HUES64 (cell line): ENCODE measurements at regions not wholly inside any gene's neighbourhood (a gene's known extent, or its start where the extent isn't known, plus 50 kb on each side); places are given as distances from the start of the nearest gene placed in this dataset.

Experiments used
- H3K27ac ChIP-seq: 2 replicates; pipeline ENCODE4 v1.7.0; 2013; ENCODE audit warnings: low read depth, low read length, inconsistent platforms
- H3K27me3 ChIP-seq: 2 replicates; pipeline ENCODE4 v1.6.1; 2013; ENCODE audit warnings: mild to moderate bottlenecking, low read length; ENCODE audit not compliant: insufficient read depth
- H3K36me3 ChIP-seq: 2 replicates; pipeline ENCODE4 v1.6.1; 2013; ENCODE audit warnings: mild to moderate bottlenecking, low read length; ENCODE audit not compliant: insufficient read depth
- H3K4me1 ChIP-seq: 2 replicates; pipeline ENCODE4 v1.6.1; 2013; ENCODE audit warnings: mild to moderate bottlenecking, low read length, moderate library complexity; ENCODE audit not compliant: insufficient read depth
- H3K4me3 ChIP-seq: 2 replicates; pipeline ENCODE4 v1.5.1; 2013; ENCODE audit warnings: mild to moderate bottlenecking, low read length, moderate library complexity
- H3K9ac ChIP-seq: 2 replicates; pipeline ENCODE4 v1.6.1; 2013; ENCODE audit warnings: mild to moderate bottlenecking, low read depth, low read length
- H3K9me3 ChIP-seq: 2 replicates; pipeline ENCODE4 v1.6.1; 2013; ENCODE audit warnings: low read depth, low read length; ENCODE audit not compliant: insufficient read depth
- WGBS: fragments of 150-250, 120-280 bp; methylation state at CpG from one replicate; pipeline ENCODE4 v1.1.7; 2013; ENCODE audit warnings: missing lambda C conversion rate; 5-methylcytosine and 5-hydroxymethylcytosine counted together

DNA sequence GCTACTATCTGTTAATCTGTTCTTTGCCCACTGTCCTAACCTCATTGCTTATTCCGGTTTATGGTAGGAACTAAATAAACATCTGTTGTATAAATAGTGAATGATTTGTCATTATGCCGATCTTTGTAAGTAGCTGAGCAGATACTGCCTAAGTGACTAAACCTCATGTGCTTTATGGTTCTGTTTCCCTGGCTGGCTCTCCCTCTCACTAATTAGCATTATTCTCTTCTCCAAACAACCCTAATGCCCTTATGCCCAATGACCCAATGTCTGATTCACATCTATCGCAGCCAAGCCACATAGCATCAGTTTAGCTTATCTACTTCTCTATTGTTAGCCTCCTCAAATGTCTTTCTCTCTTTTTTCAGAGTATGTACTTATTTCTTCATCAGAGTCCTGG, 462.3 kb upstream of the POT1 start:
- no peak overlapping the region for H3K4me3 ChIP-seq
- no peaks in the 10 kb centered on the region for H3K27me3 ChIP-seq
- 98% methylated on average over 3 of the region's 3 CpGs for WGBS
- H3K27ac ChIP-seq = no peak overlapping the region
- H3K9me3 ChIP-seq = no peaks in the 10 kb centered on the region
- no peaks in the 10 kb centered on the region for H3K4me1 ChIP-seq
- H3K36me3 ChIP-seq = no peaks in the 10 kb centered on the region
- H3K9ac ChIP-seq = no peak overlapping the region

DNA sequence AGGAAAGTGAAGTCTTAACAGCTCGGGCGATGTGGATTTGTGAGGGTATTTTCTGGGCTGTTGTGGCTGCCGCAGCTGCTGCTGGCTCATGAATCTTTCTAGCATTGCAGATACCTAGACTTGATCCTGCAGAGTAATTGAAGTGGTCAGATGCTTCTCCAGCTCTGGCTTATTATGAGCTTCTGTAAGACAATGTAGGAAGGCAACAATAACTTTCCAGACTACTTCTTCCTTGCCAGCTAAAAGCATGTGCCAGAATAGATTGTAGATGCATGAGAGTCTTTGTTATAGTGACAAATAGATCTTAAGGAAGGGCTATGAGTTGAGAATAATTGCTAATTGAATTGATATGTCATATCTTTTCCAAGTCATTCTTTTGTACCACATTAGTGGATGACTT, 461.4 kb upstream of the POT1 start:
- H3K27ac ChIP-seq = no peak overlapping the region
- WGBS = 60% methylated on average over 3 of the region's 3 CpGs

DNA sequence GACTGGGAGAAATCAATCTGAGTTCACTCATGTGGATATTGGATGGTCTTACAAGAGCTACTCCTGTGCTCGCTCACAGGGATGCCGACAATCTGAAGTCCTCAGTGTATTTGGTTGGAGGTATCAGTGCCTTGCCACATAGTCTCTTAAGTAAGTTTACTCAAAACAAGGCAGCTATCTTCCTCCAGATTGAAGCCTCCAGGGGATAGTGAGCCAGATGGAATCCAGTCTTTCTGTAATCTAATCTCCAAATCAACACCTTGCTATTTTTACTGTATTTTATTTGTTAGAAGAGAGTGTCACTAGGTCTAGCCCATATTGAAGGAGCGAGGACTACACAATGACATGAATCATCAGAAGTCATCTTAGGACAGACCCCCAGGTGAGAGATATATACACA, 456.6 kb upstream of the POT1 start:
- H3K27me3 ChIP-seq = no peaks in the 10 kb centered on the region
- no peaks in the 10 kb centered on the region for H3K9me3 ChIP-seq
- no peak overlapping the region for H3K9ac ChIP-seq
- no peaks in the 10 kb centered on the region for H3K36me3 ChIP-seq
- H3K4me3 ChIP-seq = no peak overlapping the region
- 48% methylated on average over 2 of the region's 3 CpGs for WGBS
- H3K4me1 ChIP-seq = no peaks in the 10 kb centered on the region
- H3K27ac ChIP-seq = no peak overlapping the region

More for the DNA sequence above, 461.4 kb upstream of the POT1 start:
- H3K27me3 ChIP-seq = no peaks in the 10 kb centered on the region
- no peaks in the 10 kb centered on the region for H3K4me1 ChIP-seq
- no peaks in the 10 kb centered on the region for H3K9me3 ChIP-seq
- H3K9ac ChIP-seq = no peak overlapping the region
- H3K4me3 ChIP-seq = no peak overlapping the region
- no peaks in the 10 kb centered on the region for H3K36me3 ChIP-seq

DNA sequence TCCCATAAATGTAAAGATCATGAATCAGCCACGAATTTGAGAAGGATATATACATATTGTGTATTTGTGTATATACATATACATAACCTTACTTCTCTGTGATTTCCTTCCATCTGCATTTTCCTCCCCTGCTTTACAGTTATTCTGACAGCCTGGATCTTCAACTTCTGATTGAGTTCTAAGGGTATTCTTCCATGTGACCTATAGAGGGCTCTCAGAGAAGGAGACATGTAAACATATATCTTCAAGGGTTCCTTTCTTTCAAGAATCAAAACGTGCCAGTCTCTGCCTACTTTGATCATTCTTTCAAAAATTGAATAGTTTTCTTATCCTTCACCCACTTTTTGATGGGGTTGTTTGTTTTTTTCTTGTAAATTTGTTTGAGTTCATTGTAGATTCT, 453.7 kb upstream of the POT1 start:
- H3K27me3 ChIP-seq = no peaks in the 10 kb centered on the region
- no peaks in the 10 kb centered on the region for H3K9me3 ChIP-seq
- no peaks in the 10 kb centered on the region for H3K4me1 ChIP-seq
- no peak overlapping the region for H3K4me3 ChIP-seq
- H3K9ac ChIP-seq = no peak overlapping the region
- H3K27ac ChIP-seq = no peak overlapping the region
- 13% methylated on average over 1 of the region's 2 CpGs for WGBS
- no peaks in the 10 kb centered on the region for H3K36me3 ChIP-seq

DNA sequence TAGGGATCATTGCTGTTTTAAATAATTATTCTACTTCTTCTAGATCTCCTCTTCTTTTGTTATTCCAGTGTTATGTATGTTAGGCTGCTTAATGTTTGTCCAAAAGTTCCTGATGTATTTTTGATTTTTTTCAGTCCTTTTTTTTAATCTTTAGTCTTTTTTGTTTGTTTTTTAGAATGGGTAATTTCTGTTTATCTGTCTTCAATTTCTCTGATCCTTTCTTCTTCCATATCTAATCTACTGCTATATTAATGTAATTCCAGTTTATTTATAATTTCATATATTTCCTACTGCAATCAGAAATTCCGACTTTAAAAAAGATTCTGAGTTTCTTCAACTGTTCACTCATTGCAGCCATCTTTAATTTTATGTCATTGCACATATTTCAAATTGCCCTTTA, 452.8 kb upstream of the POT1 start:
- H3K27ac ChIP-seq = no peak overlapping the region
- H3K9me3 ChIP-seq = no peaks in the 10 kb centered on the region
- no peaks in the 10 kb centered on the region for H3K27me3 ChIP-seq
- H3K36me3 ChIP-seq = no peaks in the 10 kb centered on the region
- 95% methylated on average over 1 of the region's 1 CpG for WGBS
- no peak overlapping the region for H3K9ac ChIP-seq
- H3K4me1 ChIP-seq = no peaks in the 10 kb centered on the region
- no peak overlapping the region for H3K4me3 ChIP-seq

DNA sequence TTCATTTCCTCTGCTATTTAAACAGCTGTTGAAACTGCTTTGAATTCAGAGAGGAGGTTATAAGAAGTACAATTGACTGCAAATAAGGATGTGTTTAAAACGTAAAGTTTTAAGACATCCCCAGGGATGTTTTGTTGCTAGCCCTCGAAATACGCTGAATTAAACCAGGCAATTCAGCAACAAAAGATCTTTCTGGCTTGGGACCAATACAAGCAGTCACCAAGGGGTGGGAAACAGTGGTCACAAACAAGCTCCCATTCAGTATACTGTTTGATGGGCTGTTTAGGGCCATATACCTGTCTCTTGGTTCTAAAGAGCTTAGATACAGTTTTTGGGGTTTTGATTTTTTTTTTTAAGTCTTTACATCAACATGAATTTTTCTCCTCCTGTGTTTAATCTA, 446.3 kb upstream of the POT1 start:
- H3K9me3 ChIP-seq = no peaks in the 10 kb centered on the region
- H3K4me1 ChIP-seq = no peaks in the 10 kb centered on the region
- H3K36me3 ChIP-seq = no peaks in the 10 kb centered on the region
- H3K27me3 ChIP-seq = no peaks in the 10 kb centered on the region
- no peak overlapping the region for H3K27ac ChIP-seq
- H3K4me3 ChIP-seq = no peak overlapping the region
- 88% methylated on average over 3 of the region's 3 CpGs for WGBS
- no peak overlapping the region for H3K9ac ChIP-seq

DNA sequence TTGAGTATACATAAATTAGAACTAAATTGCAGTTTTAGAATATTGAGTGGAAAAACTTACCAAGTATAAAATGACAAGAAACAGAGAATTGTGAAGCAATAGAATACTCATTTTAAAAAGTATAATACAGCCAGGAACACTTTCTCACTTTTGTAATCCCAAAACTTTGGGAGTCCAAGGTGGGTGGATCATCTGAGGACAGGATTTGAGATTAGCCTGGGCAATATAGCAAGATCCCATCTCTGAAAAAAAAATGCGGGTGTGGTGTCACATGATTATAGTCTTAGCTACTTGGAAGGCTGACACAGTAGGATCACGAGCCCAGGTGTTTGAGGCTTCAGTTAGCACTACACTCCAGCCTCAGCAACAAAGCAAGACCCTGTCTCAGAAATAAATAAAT, 440.9 kb upstream of the POT1 start:
- no peak overlapping the region for H3K27ac ChIP-seq
- no peaks in the 10 kb centered on the region for H3K9me3 ChIP-seq
- no peak overlapping the region for H3K4me3 ChIP-seq
- H3K27me3 ChIP-seq = no peaks in the 10 kb centered on the region
- H3K9ac ChIP-seq = no peak overlapping the region
- WGBS = 87% methylated on average over 2 of the region's 2 CpGs
- H3K36me3 ChIP-seq = no peaks in the 10 kb centered on the region
- H3K4me1 ChIP-seq = no peaks in the 10 kb centered on the region

DNA sequence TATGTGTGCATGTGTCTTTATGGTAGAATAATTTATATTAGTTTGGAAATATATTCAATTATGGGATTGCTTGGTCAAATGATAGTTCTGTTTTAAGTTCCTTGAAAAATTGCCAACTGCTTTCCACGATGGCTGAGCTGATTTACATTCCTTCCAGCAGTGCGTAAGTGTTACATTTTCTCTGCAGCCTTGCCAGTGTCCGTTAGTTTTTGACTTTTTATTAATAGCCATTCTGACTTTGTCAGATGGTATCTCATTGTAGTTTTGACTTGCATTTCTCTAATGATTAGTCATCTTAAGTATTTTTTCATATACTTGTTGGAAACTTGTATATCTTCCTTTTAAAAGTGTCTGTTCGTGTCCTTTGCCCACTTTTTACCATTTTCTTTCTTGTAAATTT, 434.2 kb upstream of the POT1 start:
- Histone ChIP-seq H3K4me3 (no peak overlapping the region), H3K4me1 (no peaks in the 10 kb centered on the region), H3K27me3 (no peaks in the 10 kb centered on the region), H3K36me3 (no peaks in the 10 kb centered on the region), H3K9ac (no peak overlapping the region), H3K9me3 (no peaks in the 10 kb centered on the region), H3K27ac (no peak overlapping the region)
- 96% methylated on average over 3 of the region's 4 CpGs for WGBS

DNA sequence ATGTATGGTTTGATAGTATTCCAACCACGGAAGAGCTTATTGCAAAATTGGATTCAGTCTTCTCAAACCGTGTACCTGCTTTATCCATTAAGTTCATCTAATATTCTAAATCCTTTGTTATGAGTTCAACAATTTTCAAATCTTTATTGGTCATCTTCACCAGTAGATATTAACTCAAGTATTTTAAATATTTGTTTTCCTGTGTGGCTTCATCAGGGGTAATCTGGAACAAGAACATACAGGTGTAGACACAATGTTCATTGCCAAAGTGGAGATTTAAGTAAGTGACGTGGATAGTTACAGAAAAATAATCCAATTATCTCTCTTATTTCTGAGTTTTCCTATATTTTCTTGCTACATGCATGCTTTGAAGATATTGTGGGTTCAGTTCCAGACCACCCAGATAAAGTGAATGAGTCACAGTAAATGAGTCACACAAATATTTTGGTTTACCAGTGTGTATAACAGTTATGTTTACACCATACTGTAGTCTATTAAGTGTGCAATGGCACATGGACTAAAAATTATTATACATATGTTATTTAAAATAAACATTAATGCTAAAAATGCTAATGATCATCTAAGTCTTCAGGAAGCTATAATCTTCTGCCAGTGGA, 429.0 kb upstream of the POT1 start:
- Histone ChIP-seq H3K36me3 (no peaks in the 10 kb centered on the region), H3K4me1 (no peaks in the 10 kb centered on the region), H3K9ac (no peak overlapping the region), H3K4me3 (no peak overlapping the region), H3K27ac (no peak overlapping the region), H3K9me3 (no peaks in the 10 kb centered on the region), H3K27me3 (no peaks in the 10 kb centered on the region)
- WGBS = 100% methylated on average over 2 of the region's 3 CpGs

DNA sequence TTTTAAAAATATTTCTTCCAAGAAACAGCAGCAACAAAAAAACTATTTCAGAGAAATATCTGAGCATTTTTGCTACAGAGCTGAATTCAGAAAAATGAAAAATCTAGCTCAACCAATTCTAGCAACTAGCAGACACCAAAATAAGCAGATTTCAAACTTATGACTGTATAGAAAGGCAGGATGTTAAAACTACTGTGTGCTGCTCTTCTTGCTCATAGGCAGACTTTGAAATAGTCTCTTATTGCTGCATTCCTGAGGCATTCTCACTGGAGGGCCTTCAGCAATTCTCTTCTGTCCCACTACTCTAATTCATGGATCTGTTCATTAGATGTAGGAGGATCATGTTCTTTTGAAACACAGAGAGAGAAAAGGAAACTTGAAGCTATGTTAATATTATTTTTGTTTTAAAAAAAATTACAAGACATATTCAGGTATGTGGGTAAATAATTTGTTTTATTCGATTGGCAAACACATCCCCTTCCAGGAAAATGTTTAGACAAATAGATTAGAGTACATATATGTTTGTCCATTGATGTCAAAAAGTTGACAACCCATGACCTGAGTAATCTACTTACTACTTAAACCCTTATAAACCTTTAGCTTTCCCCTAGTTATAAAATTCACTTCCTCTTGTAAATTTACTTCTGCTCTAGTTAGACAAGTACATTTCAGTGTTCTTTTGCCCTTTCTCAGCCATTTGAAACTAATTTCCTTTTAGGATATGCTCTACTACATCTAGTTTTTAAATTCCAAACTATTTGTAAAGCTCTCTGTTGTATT, 428.2 kb upstream of the POT1 start:
- Histone ChIP-seq H3K9me3 (no peaks in the 10 kb centered on the region), H3K9ac (no peak overlapping the region), H3K27ac (no peak overlapping the region), H3K4me1 (no peaks in the 10 kb centered on the region), H3K27me3 (no peaks in the 10 kb centered on the region), H3K4me3 (no peak overlapping the region), H3K36me3 (no peaks in the 10 kb centered on the region)
- whole genome bisulfite sequencing = no CpG with 5 or more reads among the region's 1 CpG

DNA sequence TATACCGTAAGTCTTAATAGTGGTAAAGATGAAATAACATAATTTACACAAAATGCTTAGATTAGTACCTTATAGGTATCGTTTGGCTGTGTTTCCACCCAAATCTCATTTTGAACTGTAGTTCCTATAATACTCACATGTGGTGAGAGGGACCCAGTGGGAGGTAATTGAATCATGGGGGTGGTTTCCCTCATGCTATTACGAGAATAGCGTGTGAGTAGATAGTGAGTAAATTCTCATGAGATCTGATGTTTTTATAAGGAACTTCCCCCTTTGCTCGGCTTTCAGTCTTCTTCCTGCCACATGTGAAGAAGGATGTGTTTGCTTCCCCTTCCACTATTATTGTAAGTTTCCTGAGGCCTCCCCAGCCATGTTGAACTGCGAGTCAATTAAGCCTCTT, 426.3 kb upstream of the POT1 start:
- Histone ChIP-seq H3K27me3 (no peaks in the 10 kb centered on the region), H3K9me3 (no peaks in the 10 kb centered on the region), H3K36me3 (no peaks in the 10 kb centered on the region), H3K9ac (no peak overlapping the region), H3K4me3 (no peak overlapping the region), H3K4me1 (no peaks in the 10 kb centered on the region), H3K27ac (no peak overlapping the region)
- WGBS = 67% methylated on average over 4 of the region's 6 CpGs
